Upper lobe of left lung (tissue), 4 donors: ENCODE measurements at regions not wholly inside any gene's neighbourhood (a gene's known extent, or its start where the extent isn't known, plus 50 kb on each side); places are given as distances from the start of the nearest gene placed in this dataset.

Source experiments
- CTCF ChIP-seq, 6 experiments: fragments of 450-650 bp in 4 of 6; fragments of 200-600 bp in 2 of 6; sonication (generic) in 2 of 6; IDR thresholded peaks; one replicate each; pipeline ENCODE4 v1.5.1; 2016 to 2019; ENCODE audit warnings: antibody characterized with exemption in 6 of 6
- POLR2AphosphoS5 ChIP-seq, 2 donors: sonication (generic); formaldehyde crosslinking; IDR thresholded peaks; one replicate each; pipeline ENCODE4 v1.5.1; 2017; ENCODE audit warnings: antibody characterized with exemption in 2 of 2

- TF ChIP-seq CTCF (IDR thresholded peaks at IDR 0.05), result no peak
- no peak for TF ChIP-seq POLR2AphosphoS5 (IDR thresholded peaks at IDR 0.05)
These were observed 379.6 kb upstream of the ZNF608 start for GRCh38 chr5:125126050-125126449.
